Activated CD8-positive, alpha-beta memory T cell treated with anti-CD3 and anti-CD28 coated beads, Interleukin-2, amount 10 ng/mL, durations not matched to agents 7 days and 5 days (primary cell): ENCODE measurements at regions not wholly inside any gene's neighbourhood (a gene's known extent, or its start where the extent isn't known, plus 50 kb on each side); places are given as distances from the start of the nearest gene placed in this dataset.

Experiments
- ATAC-seq: fragments of 150-1000 bp; cut with Tn5 transposase; one replicate; pipeline ENCODE4 v1.10.0; 2021; ENCODE audit warnings: moderate library complexity
- CTCF ChIA-PET: fragments of 350-600 bp; sonication (Branson Sonifier 250); formaldehyde crosslinking; loops from one replicate; lab custom pipeline; 2021; ENCODE audit warnings: antibody characterized with exemption; lab: Charles Lee
- DNase-seq: peaks from one replicate; pipeline ENCODE4 v3.0.0-alpha.2; 2020
- H3K27ac Mint-ChIP-seq: one replicate; pipeline ENCODE4 v1.8.0; 2021; ENCODE audit warnings: mild to moderate bottlenecking, mixed read lengths
- H3K27me3 Mint-ChIP-seq: one replicate; pipeline ENCODE4 v1.8.0; 2021; ENCODE audit warnings: mixed read lengths
- H3K36me3 Mint-ChIP-seq: one replicate; pipeline ENCODE4 v1.8.0; 2021; ENCODE audit warnings: mild to moderate bottlenecking, mixed read lengths
- H3K4me1 Mint-ChIP-seq: one replicate; pipeline ENCODE4 v1.8.0; 2021; ENCODE audit warnings: mixed read lengths
- H3K4me3 Mint-ChIP-seq: one replicate; pipeline ENCODE4 v1.8.0; 2021; ENCODE audit warnings: mild to moderate bottlenecking, moderate library complexity, mixed read lengths
- H3K9me3 Mint-ChIP-seq: one replicate; pipeline ENCODE4 v1.8.0; 2022; ENCODE audit warnings: low read depth, mixed read lengths

GRCh38 chr4:36719425-36719824, 438.0 kb downstream of the DTHD1 start:
- no peaks in the 10 kb centered on the region for H3K9me3 Mint-ChIP-seq
- no peaks in the 10 kb centered on the region for H3K36me3 Mint-ChIP-seq
- H3K4me1 Mint-ChIP-seq, result no peaks in the 10 kb centered on the region
- no peak overlapping the region for H3K4me3 Mint-ChIP-seq
- ATAC-seq (no peak), DNase-seq (no peak)
- no peak overlapping the region for H3K27ac Mint-ChIP-seq
- CTCF ChIA-PET, result no interaction called here
- H3K27me3 Mint-ChIP-seq, result no peaks in the 10 kb centered on the region

- H3K27ac Mint-ChIP-seq, result no peak overlapping the region
- H3K27me3 Mint-ChIP-seq, result no peaks in the 10 kb centered on the region
- no peaks in the 10 kb centered on the region for H3K9me3 Mint-ChIP-seq
- H3K36me3 Mint-ChIP-seq, result no peaks in the 10 kb centered on the region
- ATAC-seq (no peak), DNase-seq (no peak)
- H3K4me3 Mint-ChIP-seq, result no peak overlapping the region
- CTCF ChIA-PET, result no interaction called here
- H3K4me1 Mint-ChIP-seq, result no peaks in the 10 kb centered on the region
Observed at GRCh38 chr4:36722986-36723385, 441.6 kb downstream of the DTHD1 start.

DNA sequence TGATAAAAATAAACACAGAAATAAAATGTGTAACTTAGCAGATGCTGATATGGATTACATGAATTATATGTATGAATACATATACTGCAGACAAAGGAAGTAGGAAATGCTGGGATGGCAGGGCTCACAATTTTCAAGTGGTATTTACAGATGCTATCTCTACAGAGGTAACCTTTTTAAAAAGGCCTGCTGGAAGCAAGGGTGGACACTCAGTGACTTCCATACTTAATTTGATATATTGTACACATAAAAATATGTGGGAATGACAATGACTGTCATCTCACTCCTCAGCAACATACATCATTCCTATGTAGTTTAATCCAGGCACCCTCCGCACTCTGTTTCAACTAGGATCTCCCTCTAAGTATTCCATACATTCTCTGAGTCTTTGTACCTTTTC, 452.9 kb downstream of the DTHD1 start:
- CTCF ChIA-PET, result no interaction called here
- Mint-ChIP-seq H3K4me3 (no peak overlapping the region), H3K36me3 (no peaks in the 10 kb centered on the region), H3K27me3 (no peaks in the 10 kb centered on the region), H3K4me1 (no peaks in the 10 kb centered on the region), H3K27ac (no peak overlapping the region), H3K9me3 (no peaks in the 10 kb centered on the region)
- ATAC-seq (no peak), DNase-seq (no peak)

GRCh38 chr4:36737691-36738090, 456.3 kb downstream of the DTHD1 start:
- Mint-ChIP-seq H3K36me3 (no peaks in the 10 kb centered on the region), H3K27me3 (no peaks in the 10 kb centered on the region), H3K9me3 (no peaks in the 10 kb centered on the region), H3K4me1 (no peaks in the 10 kb centered on the region), H3K27ac (no peak overlapping the region), H3K4me3 (no peak overlapping the region)
- DNase-seq (no peak), ATAC-seq (no peak)
- CTCF ChIA-PET, result no interaction called here

- CTCF ChIA-PET, result no interaction called here
- H3K36me3 Mint-ChIP-seq, result no peaks in the 10 kb centered on the region
- no peaks in the 10 kb centered on the region for H3K4me1 Mint-ChIP-seq
- DNase-seq, result no peak
- no peak overlapping the region for H3K4me3 Mint-ChIP-seq
- H3K9me3 Mint-ChIP-seq, result no peaks in the 10 kb centered on the region
- H3K27ac Mint-ChIP-seq, result no peak overlapping the region
- ATAC-seq, result no peak
- no peaks in the 10 kb centered on the region for H3K27me3 Mint-ChIP-seq
Observed at GRCh38 chr4:36740796-36741310, 459.4 kb downstream of the DTHD1 start.

DNA sequence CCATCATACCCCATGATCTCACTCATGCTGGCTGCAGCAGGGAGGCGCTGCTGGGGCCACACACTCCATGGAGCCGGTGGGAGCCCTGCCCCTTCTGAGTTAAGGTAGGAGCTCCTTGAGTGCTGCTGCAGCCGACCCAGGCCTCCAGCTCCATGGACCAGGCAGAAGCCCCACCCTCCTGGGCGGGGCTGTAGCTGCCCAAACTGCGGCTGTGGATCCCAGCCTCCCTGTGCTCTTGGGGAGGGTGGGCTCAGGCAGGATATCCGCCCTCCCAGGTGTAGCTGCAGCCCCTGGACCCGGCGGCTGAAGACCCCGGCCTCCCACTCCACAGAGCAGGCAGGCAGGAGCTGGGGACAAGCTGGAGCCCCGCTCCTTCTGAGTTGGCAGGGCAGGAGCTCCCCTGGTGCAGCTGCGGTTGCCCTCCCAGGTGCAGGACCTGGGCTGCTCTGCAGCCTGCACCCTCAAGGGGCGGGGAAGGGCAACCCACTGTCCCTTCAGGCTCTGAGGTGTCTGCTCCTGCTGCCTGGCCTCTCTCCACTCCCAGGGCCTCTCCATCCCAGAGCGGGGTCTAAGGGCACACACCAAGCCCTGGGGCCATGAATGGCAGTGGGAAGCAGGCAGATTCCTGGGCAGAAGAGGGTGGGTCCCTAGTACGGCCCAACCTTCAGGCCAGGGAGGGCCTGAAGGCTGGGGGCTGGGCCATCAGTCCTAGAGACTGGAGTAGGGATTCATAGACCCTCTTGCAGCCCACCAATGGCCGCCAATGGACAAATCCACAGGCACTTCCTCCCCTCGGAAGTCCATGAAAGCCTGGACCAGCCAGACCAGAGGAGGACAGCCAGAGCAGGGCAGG, 466.1 kb downstream of the DTHD1 start:
- no peaks in the 10 kb centered on the region for H3K4me1 Mint-ChIP-seq
- no peak for ATAC-seq
- DNase-seq, result no peak
- no peaks in the 10 kb centered on the region for H3K27me3 Mint-ChIP-seq
- no peaks in the 10 kb centered on the region for H3K9me3 Mint-ChIP-seq
- H3K36me3 Mint-ChIP-seq, result no peaks in the 10 kb centered on the region
- H3K4me3 Mint-ChIP-seq, result no peak overlapping the region
- no peak overlapping the region for H3K27ac Mint-ChIP-seq
- CTCF ChIA-PET, result no interaction called here

DNA sequence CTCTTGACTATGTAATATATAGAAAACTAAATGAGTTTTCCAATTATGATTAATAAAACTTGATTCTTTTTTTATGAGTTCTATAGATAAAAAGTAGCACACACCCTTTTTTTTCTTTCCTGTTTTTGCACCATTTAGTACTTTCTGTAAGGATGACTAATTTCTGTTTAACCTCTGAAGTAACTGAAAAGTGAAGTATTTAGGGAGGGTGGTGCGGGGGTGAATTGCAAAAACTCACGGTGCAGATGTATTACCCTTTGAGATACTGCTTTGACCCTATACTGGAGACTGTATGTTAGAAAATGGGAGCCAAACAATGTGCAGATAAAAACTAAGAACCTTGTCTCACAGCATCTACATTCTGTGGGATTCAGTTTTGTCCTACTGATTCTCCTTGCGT, 471.6 kb downstream of the DTHD1 start:
- H3K4me3 Mint-ChIP-seq, result no peak overlapping the region
- H3K27me3 Mint-ChIP-seq, result no peaks in the 10 kb centered on the region
- no peaks in the 10 kb centered on the region for H3K9me3 Mint-ChIP-seq
- H3K36me3 Mint-ChIP-seq, result no peaks in the 10 kb centered on the region
- no peak for ATAC-seq
- DNase-seq, result no peak
- H3K4me1 Mint-ChIP-seq, result no peaks in the 10 kb centered on the region
- H3K27ac Mint-ChIP-seq, result no peak overlapping the region
- CTCF ChIA-PET, result no interaction called here

GRCh38 chr4:36757580-36758311, 476.3 kb downstream of the DTHD1 start:
- no peak for ATAC-seq
- no peak for DNase-seq
- no peaks in the 10 kb centered on the region for H3K4me1 Mint-ChIP-seq
- CTCF ChIA-PET, result no interaction called here
- no peaks in the 10 kb centered on the region for H3K9me3 Mint-ChIP-seq
- no peak overlapping the region for H3K27ac Mint-ChIP-seq
- no peaks in the 10 kb centered on the region for H3K27me3 Mint-ChIP-seq
- H3K36me3 Mint-ChIP-seq, result no peaks in the 10 kb centered on the region
- H3K4me3 Mint-ChIP-seq, result no peak overlapping the region

DNA sequence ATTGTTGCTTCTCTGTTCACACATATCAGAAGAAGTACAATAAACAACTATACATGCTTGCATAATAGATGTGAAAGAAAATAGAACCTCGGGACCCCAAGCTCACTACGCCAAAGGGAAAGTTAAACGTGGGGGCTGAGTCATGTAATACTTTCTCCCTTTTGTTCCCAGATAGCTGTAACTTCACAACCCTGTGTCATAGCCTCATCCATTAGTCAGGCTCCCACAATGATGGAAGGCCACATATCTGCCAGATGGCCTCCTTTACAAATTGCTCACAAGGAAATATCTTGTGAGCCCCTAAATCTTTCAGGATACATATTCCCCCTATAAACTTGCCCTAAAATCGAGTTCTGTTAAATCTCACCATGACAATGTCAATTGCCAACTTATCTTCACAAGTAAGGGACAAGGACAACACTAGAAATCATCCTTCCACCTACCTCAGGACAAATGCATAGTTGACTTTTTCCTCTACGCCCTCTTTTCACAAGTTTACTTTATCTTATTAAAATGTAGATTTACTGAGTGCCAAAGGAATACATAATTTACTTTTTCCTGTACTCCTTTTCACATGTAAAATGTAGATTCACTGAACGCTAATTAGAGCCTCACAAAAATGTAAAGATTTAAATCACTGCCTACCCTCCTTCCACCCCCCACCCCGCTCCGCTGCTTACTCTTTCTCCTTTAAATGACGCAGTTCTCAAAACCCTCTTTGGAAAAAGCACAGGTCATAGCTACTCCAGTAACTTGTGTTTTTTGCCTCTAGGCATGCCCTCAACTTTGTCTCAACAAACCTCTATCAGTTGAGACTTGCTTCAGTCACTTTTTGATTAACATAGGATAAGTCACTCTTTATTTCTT, 477.1 kb downstream of the DTHD1 start:
- ATAC-seq (no peak), DNase-seq (no peak)
- no peaks in the 10 kb centered on the region for H3K27me3 Mint-ChIP-seq
- CTCF ChIA-PET, result no interaction called here
- H3K9me3 Mint-ChIP-seq, result no peaks in the 10 kb centered on the region
- no peak overlapping the region for H3K27ac Mint-ChIP-seq
- no peaks in the 10 kb centered on the region for H3K4me1 Mint-ChIP-seq
- no peak overlapping the region for H3K4me3 Mint-ChIP-seq
- H3K36me3 Mint-ChIP-seq, result no peaks in the 10 kb centered on the region

DNA sequence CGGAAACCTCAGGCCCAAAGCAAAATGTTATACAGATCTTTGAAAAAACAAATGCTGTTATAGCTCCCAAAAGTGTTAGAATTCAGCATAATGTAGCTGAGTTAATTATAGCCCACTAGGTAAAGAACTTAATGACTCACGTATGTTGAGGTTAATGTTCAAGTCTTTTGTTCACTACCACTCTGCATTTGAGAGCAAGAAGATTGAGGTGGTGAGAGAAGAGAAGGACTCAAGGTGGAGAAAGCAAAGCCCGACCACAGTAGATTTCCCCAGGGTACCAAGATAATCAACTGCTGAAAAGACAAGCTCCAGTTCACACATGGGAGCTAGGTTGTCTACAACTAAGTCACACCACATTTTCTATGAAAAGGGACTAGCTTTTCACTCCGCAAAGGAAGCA, 480.2 kb downstream of the DTHD1 start:
- Mint-ChIP-seq H3K36me3 (no peaks in the 10 kb centered on the region), H3K4me3 (no peak overlapping the region), H3K9me3 (no peaks in the 10 kb centered on the region), H3K4me1 (no peaks in the 10 kb centered on the region), H3K27ac (no peak overlapping the region), H3K27me3 (no peaks in the 10 kb centered on the region)
- CTCF ChIA-PET, result no interaction called here
- DNase-seq (no peak), ATAC-seq (no peak)

- no peak overlapping the region for H3K4me3 Mint-ChIP-seq
- no peak for ATAC-seq
- H3K27me3 Mint-ChIP-seq, result peaks cover 3% of the 10 kb centered on the region
- no peak overlapping the region for H3K27ac Mint-ChIP-seq
- no peaks in the 10 kb centered on the region for H3K4me1 Mint-ChIP-seq
- no peaks in the 10 kb centered on the region for H3K36me3 Mint-ChIP-seq
- no peaks in the 10 kb centered on the region for H3K9me3 Mint-ChIP-seq
- DNase-seq, result no peak
- CTCF ChIA-PET, result no interaction called here
Observed at GRCh38 chr4:36763814-36764213, 480.7 kb upstream of the NWD2 start.

DNA sequence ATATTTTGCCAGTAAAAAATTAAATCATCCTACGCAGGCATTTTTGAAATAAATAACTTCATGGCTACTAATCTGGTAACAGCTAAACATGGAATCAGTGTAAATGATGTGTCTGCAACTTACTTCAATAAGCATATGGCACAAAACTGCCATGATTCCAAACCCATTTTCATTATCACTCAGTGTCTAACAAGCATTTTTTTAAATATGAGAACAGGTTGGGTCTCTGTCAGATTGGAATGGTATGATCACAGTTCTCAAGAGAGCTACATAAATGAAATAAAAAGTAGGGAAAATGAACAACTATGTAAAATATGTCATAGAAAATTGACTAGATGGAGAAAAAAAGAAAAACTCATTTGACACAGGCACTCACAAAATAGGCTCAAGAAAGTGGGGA, 476.9 kb upstream of the NWD2 start:
- Mint-ChIP-seq H3K4me1 (peaks cover 2% of the 10 kb centered on the region), H3K27ac (no peak overlapping the region), H3K9me3 (no peaks in the 10 kb centered on the region), H3K4me3 (no peak overlapping the region), H3K27me3 (peaks cover 3% of the 10 kb centered on the region), H3K36me3 (no peaks in the 10 kb centered on the region)
- DNase-seq (no peak), ATAC-seq (no peak)
- CTCF ChIA-PET, result no interaction called here

DNA sequence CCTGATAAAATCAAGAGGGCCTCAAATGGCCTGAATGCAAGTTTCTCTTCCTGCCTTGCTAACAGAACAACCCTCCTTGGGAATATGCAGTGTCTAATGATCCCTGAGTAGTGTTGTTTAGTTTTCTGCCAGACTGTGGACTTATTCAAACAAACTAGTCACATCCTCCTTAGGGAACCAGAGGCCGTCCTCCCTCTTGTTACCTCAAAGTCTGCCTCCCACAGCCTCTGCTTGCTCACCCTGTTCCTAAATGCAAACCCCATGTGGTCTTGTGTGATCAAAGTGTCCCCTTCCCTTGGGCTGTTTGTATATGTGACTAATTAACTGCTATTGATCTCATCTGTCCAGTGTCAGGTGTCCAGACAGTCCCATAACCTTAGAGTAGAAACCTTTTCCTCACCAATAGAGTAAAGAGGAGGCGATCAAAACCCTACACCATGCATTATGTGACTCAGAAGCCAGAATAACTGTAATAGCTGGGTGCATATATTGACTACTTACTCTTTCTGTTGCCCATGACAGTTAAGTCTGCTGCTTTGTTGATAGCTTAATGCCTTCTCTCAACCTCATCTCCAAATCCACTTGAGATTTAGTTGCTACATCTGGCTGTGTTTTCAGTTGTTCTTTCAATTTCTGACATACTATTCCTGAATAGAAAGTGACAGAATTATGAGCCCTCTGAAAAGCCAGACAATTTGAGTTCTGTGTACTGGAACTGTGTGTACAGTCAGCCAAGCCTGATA, 473.0 kb upstream of the NWD2 start:
- H3K27ac Mint-ChIP-seq, result no peak overlapping the region
- DNase-seq, result no peak

More for the DNA sequence above, 473.0 kb upstream of the NWD2 start:
- no peaks in the 10 kb centered on the region for H3K36me3 Mint-ChIP-seq
- no peaks in the 10 kb centered on the region for H3K9me3 Mint-ChIP-seq
- H3K4me1 Mint-ChIP-seq, result peaks cover 2% of the 10 kb centered on the region
- CTCF ChIA-PET, result no interaction called here
- ATAC-seq, result no peak
- peaks cover 3% of the 10 kb centered on the region for H3K27me3 Mint-ChIP-seq
- H3K4me3 Mint-ChIP-seq, result no peak overlapping the region
